ENCODE measurements at regions not wholly inside any gene's neighbourhood (a gene's known extent, or its start where the extent isn't known, plus 50 kb on each side); places are given as distances from the start of the nearest gene placed in this dataset.

GRCh38 chr2:55759271-55759921, 65.8 kb upstream of the PNPT1 start:
- no peak overlapping the region for H3K4me3 ChIP-seq (ENCODE audit: low read length in 2 of 2)
- H3K36me3 Mint-ChIP-seq, result no peaks in the 10 kb centered on the region
- H3K27me3 Mint-ChIP-seq, result peaks cover 2 to 17% of the 10 kb centered on the region in 2 donors
- H3K27ac Mint-ChIP-seq, result no peak overlapping the region
- ChIA-PET POLR2A (ENCODE audit: partially characterized antibody) (no interaction called here), CTCF (ENCODE audit: partially characterized antibody) (no interaction called here)
- no peaks in the 10 kb centered on the region for H3K9me3 ChIP-seq (ENCODE audit: control insufficient read depth in 1 of 2, low read length in 2 of 2)
- no peaks in the 10 kb centered on the region for H3K27me3 ChIP-seq (ENCODE audit: insufficient read depth, low read length)
- H3K4me1 ChIP-seq (ENCODE audit: insufficient read depth, low read length), result no peaks in the 10 kb centered on the region
- H3K4me1 Mint-ChIP-seq, result no peaks in the 10 kb centered on the region
- no peaks in the 10 kb centered on the region for H3K36me3 ChIP-seq (ENCODE audit: insufficient read depth, low read length)
- peaks cover 0 to 5% (median under 1%) of the 10 kb centered on the region in 8 donors for H3K9me3 Mint-ChIP-seq
- H3K4me3 Mint-ChIP-seq, result no peak overlapping the region
- intact Hi-C loops (cut with micrococcal nuclease), result no loop called here
- H3K27ac ChIP-seq (ENCODE audit: low read depth, low read length), result no peak overlapping the region
- no peak for DNase-seq

GRCh38 chr2:55751966-55752365, 58.3 kb upstream of the PNPT1 start:
- no peaks in the 10 kb centered on the region for H3K4me1 Mint-ChIP-seq
- Histone ChIP-seq H3K36me3 (ENCODE audit: insufficient read depth, low read length) (no peaks in the 10 kb centered on the region), H3K4me1 (ENCODE audit: insufficient read depth, low read length) (no peaks in the 10 kb centered on the region), H3K27ac (ENCODE audit: low read depth, low read length) (no peak overlapping the region), H3K9me3 (ENCODE audit: control insufficient read depth in 1 of 2, low read length in 2 of 2) (no peaks in the 10 kb centered on the region), H3K27me3 (ENCODE audit: insufficient read depth, low read length) (no peaks in the 10 kb centered on the region), H3K4me3 (ENCODE audit: low read length in 2 of 2) (no peak overlapping the region)
- POLR2A ChIA-PET (ENCODE audit: partially characterized antibody), result no interaction called here
- DNase-seq, result no peak
- no peak overlapping the region for H3K27ac Mint-ChIP-seq
- H3K27me3 Mint-ChIP-seq, result peaks cover 0 to 6% of the 10 kb centered on the region in 2 donors
- H3K36me3 Mint-ChIP-seq, result no peaks in the 10 kb centered on the region
- no peak overlapping the region for H3K4me3 Mint-ChIP-seq
- H3K9me3 Mint-ChIP-seq, result peaks cover 0 to 8% (median 2%) of the 10 kb centered on the region in 8 donors
- intact Hi-C loops (cut with micrococcal nuclease), result no loop called here
- CTCF ChIA-PET (ENCODE audit: partially characterized antibody), result no interaction called here

DNA sequence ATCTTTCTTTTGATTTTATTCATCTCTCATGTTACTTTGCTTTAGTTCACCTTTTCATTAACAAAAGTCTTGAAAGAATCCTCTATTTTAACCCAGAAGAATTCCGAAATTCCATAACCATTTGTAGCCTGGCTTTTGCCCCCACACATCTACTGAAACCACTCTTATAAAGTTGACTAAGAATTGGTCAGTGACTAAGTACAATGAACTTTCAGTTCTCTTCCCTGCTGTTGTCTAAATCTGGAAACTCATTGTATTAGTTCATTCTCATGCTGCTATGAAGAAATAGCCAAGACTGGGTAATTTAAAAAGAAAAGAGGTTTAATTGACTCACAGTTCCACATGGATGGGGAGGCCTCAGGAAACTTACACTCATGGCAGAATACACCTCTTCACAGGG, 49.9 kb upstream of the PNPT1 start:
- Histone ChIP-seq H3K9me3 (ENCODE audit: control insufficient read depth in 1 of 2, low read length in 2 of 2) (no peaks in the 10 kb centered on the region), H3K4me3 (ENCODE audit: low read length in 2 of 2) (no peak overlapping the region), H3K36me3 (ENCODE audit: insufficient read depth, low read length) (no peaks in the 10 kb centered on the region), H3K4me1 (ENCODE audit: insufficient read depth, low read length) (no peaks in the 10 kb centered on the region), H3K27me3 (ENCODE audit: insufficient read depth, low read length) (no peaks in the 10 kb centered on the region), H3K27ac (ENCODE audit: low read depth, low read length) (no peak overlapping the region)
- POLR2A ChIA-PET (ENCODE audit: partially characterized antibody), result no interaction called here
- Mint-ChIP-seq H3K27me3 (peaks cover 16 to 17% of the 10 kb centered on the region in 2 donors), H3K4me3 (no peak overlapping the region), H3K36me3 (no peaks in the 10 kb centered on the region), H3K27ac (no peak overlapping the region), H3K9me3 (peaks cover 0 to 2% (median 0%) of the 10 kb centered on the region in 8 donors), H3K4me1 (no peaks in the 10 kb centered on the region)
- DNase-seq, result no peak
- intact Hi-C loops (cut with micrococcal nuclease), result no loop called here
- CTCF ChIA-PET (ENCODE audit: partially characterized antibody), result no interaction called here

Data from CD4-positive, alpha-beta memory T cell (primary cell).